Omental fat pad (tissue), 3 donors: ENCODE measurements at regions not wholly inside any gene's neighbourhood (a gene's known extent, or its start where the extent isn't known, plus 50 kb on each side); places are given as distances from the start of the nearest gene placed in this dataset.

Source experiments
- ATAC-seq: fragments of 150-250 bp; one replicate; pipeline ENCODE4 v1.9.1; 2016; ENCODE audit warnings: mild to moderate bottlenecking, moderate library complexity; ENCODE audit not compliant: low FRiP score
- DNase-seq: peaks from one replicate; pipeline ENCODE4 v3.0.0-alpha.2; 2019; ENCODE audit warnings: low spot score
- TF ChIP-seq, protein P1 (sequence below), 3 donors: fragments of 450-650 bp; IDR thresholded peaks; one replicate each; pipeline ENCODE4 v1.5.1; 2016 to 2017; ENCODE audit warnings: antibody characterized with exemption in 3 of 3, mild to moderate bottlenecking in 3 of 3, moderate library complexity in 2 of 3

DNA sequence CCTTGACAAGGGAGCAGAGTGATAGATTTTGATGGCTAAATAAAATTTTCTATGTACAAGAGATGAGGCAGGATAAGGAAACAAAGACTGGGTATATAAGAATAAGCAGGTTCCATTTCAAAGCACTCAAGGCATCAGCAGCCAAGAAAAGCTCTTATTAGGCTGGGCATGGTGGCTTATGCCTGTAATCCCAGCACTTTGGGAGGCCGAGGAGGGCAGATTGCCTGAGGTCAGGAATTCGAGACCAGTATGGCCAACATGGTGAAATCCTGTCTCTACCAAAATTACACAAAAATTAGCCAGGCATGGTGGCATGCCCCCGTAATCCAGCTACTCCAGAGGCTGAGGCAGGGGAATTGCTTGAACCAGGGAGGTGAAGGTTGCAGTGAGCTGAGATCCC lies 563.4 kb upstream of the CCDC179 start:
- DNase-seq (no peak), ATAC-seq (no peak)
- TF ChIP-seq, protein P1, sequence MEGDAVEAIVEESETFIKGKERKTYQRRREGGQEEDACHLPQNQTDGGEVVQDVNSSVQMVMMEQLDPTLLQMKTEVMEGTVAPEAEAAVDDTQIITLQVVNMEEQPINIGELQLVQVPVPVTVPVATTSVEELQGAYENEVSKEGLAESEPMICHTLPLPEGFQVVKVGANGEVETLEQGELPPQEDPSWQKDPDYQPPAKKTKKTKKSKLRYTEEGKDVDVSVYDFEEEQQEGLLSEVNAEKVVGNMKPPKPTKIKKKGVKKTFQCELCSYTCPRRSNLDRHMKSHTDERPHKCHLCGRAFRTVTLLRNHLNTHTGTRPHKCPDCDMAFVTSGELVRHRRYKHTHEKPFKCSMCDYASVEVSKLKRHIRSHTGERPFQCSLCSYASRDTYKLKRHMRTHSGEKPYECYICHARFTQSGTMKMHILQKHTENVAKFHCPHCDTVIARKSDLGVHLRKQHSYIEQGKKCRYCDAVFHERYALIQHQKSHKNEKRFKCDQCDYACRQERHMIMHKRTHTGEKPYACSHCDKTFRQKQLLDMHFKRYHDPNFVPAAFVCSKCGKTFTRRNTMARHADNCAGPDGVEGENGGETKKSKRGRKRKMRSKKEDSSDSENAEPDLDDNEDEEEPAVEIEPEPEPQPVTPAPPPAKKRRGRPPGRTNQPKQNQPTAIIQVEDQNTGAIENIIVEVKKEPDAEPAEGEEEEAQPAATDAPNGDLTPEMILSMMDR (IDR thresholded peaks at IDR 0.05) = no peak

DNA sequence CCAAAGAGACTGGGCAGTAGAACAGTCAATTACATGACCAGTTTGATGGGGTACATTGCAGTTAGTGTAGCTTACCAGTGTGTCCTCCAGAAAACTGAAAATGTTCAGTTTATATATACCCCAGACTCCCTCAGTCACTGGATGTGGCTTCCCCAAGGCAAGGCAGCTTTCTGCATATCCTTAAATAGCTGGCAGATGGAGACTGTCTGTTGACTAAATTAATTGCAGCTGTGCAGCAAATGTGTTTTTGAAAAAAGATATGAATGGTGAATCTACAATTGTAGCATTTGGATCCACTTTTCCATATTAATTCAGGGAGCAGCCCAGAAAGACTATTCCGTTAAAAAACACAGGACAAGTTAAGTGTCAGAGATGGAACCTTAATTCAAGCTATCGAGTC lies 565.1 kb upstream of the CCDC179 start:
- DNase-seq = no peak
- no peak for ATAC-seq
- TF ChIP-seq, protein P1 (IDR thresholded peaks at IDR 0.05) = no peak

DNA sequence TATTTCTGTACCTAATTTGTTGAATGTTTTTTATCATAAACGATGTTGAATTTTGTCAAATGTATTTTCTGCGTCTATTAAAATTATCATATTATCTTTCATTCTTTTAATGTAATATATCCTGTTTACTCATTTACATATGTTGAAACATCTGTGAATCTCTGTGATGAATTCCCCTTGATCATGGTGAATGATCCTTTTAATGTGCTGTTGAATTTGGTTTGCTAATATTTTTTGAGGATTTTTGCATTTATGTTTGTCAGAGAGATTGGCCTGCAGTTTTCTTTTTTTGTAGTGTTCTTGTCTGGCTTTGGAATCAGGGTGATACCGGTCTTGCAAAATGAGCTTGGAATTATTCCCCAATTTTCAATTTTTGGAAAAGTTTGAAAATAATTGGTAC lies 569.3 kb upstream of the CCDC179 start:
- ATAC-seq (no peak), DNase-seq (no peak)
- TF ChIP-seq, protein P1 (IDR thresholded peaks at IDR 0.05) = no peak

DNA sequence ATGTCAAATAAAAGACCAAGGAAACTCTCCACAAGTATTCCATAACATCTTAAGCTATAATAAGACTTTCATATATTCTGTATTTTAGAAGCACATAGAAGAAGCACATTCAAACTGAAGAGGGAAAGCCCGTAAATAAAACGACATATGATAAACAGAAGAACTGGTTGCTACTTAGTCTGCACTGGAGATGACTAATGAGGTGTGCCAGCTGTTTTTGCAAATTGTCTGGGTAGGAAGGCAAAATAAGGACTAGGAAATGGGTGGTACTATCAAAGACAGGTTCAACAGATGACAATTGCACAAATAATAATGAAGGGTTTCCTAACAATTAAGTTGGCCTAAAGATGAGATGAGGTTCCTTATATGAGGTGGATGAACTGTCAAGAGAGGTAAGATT lies 593.2 kb upstream of the CCDC179 start:
- DNase-seq (no peak), ATAC-seq (no peak)
- TF ChIP-seq, protein P1 (IDR thresholded peaks at IDR 0.05) = no peak

DNA sequence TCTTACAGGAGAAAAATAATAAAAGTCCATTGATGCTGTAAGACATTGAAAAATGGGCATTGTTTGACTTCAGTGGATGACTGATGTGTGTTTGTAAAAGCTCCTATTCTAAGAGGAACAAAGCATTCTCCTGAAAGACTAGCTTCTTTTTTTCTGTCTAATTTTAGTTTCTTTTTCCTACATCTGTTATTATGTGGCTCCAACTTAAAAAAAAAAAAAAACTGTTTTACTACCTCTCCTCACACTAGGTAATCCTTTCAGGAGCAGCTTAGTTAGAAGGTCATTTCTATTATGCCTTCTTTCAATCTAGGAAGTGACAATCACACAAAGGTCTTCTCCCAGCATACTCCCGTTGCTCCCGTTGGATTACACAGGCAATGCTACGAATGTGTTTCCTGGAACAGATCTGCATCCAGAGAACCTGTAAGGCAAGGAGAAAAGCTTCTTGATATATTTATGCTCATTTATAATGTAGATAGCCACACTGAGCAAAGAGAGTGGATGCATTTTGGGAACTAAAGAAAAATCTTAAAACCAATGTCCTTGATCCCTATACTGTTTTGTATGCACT lies 595.1 kb upstream of the CCDC179 start:
- DNase-seq (no peak), ATAC-seq (no peak)
- TF ChIP-seq, protein P1 (IDR thresholded peaks at IDR 0.05) = no peak

DNA sequence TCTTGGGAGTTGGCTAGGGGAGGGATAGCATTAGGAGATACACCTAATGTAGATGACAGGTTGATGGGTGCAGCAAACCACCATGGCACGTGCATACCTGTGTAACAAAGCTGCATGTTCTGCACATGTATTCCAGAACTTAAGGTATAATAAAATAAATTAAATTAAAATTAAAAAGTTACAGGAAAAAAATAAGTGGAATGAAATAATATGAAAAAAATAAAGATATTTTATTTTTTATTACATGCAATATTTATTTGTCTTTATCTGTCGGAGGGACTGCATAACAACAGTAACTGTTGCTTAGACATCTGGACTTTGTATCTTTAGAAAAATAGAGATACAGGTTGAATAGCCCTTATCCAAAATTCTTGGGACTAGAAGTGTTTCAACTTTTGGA lies 597.4 kb upstream of the CCDC179 start:
- ATAC-seq = no peak
- no peak for DNase-seq
- TF ChIP-seq, protein P1 (IDR thresholded peaks at IDR 0.05) = no peak

DNA sequence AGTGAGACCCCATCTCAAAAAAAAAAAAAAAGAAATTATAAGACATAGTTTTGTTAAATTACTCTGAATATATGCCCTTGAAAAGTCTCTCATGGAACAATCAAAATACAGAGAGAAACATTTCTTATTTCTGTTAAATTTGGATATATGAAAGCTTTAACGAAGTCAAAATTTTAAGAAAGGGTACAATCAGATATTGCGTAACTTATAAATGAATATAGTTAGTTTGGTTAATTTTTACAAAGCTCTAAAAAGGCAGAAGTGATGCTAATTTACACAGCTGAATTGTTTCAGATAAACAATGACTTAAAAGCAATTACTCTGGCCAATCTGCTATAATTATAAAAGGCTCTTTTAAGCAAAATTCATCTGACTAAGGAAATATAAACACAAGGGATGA lies 611.6 kb upstream of the CCDC179 start:
- DNase-seq (no peak), ATAC-seq (no peak)
- TF ChIP-seq, protein P1 (IDR thresholded peaks at IDR 0.05) = no peak
